Inferior parietal cortex (tissue), 1 donor: ENCODE measurements at regions not wholly inside any gene's neighbourhood (a gene's known extent, or its start where the extent isn't known, plus 50 kb on each side); places are given as distances from the start of the nearest gene placed in this dataset.

Experiments
- DNase-seq: peaks from one replicate; pipeline ENCODE4 v3.0.0-alpha.2; 2016; ENCODE audit errors: extremely low spot score

DNA sequence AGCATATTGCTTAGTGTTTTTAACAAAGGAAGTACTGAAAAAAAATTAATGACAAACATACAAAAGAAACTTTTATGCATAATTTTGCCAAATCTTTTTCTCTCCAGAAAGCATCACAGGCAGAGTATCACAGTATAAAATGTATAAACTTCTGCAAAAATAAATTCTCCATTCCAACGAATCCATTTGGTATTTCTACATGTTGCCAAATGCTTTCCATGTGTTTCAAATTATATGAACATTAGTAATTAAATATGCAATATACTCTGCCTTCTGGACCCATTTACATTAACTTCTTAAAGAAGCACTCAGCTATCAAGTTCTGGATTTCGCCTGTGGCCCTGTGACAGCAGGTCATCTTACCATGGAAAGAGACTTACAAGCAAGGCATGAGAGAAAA, 189.1 kb upstream of the ALCAM start:
- no peak for DNase-seq

DNA sequence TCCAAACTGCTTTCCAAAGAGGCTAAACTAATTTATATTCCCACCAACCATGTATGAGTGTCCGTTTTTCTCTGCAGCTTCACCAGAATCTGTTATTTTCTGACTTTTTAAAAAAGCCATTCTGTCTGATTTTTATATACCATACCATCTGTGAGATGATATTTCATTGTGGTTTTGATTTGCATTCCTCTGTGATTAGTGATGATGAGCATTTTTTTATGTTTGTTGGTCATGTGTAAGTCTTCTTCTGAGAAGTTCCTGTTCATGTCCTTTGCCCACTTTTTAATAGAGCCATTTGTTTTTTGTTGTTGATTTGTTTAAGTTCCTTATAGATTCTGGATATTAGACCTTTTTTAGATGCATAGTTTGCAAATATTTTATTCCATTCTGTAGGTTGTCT, 179.4 kb upstream of the ALCAM start:
- no peak for DNase-seq

DNA sequence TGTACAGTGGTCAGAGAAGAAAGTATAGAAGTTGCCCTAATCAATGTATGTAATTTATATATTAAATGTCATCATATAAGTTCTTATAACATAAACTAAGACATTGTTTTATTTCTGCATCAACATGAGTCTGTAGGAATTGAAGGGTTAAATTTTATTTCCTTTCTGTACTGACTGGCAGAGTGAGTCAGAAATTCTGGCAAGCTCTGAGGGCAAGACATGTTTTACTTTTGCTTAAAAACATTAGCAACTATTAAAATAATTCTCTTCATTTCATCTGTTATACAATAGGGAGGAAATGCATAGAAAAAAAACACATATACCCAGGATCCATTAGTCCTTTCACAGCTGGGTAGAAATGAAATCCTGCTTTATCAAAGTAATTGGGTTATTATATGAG, 171.4 kb upstream of the ALCAM start:
- no peak for DNase-seq

DNA sequence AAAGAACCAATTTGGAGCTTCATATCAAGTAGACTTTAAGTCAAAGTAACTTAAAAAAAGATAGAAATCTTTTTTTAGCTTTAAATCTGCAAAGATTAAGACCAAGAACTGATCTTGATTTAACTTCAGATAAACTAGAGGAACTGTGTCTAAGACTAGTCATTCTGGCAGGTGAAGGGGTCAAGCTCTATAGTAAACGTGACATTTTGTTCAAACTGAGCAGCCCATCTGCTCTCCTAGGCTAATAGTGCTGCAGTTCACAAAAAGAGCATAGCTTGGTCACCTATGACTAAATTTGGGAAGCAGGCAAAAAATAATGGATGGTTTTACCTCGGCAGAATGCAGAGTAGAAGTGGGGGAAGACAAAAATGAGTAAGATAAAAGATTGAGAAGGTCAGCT, 168.8 kb upstream of the ALCAM start:
- no peak for DNase-seq

DNA sequence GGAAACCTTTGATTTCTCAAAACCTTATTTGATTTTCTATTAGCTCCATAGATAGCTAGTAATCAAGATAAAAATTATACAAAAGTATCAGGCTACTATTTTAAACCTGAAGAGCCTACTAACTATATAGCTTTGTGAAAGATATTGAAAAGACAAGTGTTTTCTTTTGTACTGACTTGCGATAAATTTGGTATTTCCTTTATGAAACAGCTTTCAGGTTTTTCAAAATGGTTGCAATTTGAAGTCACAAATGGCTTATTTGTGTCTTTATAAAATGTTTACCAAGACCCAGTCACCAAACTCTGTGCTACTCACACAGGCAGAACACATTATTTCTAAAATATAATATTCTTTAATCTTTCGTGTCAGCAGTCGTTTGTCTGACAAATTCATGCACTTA, 167.5 kb upstream of the ALCAM start:
- no peak for DNase-seq

DNA sequence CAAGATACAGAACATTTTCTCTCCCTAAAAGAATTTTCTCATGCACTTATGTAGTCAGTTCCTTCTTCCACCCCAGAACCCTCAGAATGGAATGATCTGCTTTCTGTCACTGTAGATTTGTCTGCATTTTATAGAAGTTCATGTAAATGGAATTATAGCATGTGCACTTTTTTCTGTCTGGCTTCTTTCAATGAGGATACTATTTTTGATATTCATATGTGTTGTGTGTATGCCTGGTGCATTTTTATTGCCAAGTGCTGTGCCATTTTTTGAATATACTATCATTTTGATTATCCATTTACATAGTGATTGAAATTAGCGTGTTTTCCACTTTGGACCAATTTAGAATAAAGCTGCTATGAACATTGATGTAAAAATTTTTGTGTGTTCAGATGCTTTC, 156.6 kb upstream of the ALCAM start:
- DNase-seq: no peak

DNA sequence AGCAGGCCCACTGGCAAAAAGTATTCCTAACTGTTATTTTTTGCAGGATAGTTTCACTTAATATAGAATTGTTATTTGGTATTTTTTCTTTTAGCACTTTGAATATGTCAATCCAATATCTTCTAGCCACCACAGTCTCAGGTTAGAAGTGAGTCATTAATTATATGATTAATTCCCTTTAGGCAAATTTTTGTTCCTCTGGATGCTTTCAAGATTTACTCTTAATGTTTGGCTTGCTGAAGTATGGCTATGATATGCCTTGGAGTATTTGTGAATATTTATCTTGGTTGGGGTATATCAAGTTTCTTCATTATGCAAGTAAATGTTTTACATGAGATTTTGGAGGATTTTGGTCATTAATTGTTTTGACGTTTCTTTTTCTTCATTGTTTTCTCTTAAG, 152.1 kb upstream of the ALCAM start:
- no peak for DNase-seq

DNA sequence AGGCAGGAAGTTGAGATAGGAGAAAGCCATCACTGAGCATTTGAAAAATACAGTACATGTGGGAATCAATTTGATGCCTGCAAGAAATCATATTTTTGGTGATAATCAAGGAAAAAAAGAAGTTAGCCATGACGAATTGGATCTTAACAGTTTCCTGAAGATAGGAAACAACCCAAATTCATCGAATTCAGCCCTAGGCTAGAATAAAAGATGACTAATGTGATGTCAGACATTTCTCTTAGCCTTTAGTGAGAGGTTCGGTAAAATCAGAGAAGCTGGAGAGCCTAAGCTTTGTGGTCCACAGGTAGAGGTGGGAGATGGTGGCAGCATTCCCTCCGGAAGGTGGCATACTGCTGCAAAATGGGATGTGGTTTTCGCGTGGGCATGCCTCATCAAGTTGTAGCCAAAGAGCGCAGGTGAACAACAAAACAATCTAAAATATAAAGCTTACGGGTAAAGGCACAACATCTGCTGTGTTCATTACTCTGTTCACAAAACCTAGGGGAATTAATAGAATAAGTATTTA, 144.1 kb upstream of the ALCAM start:
- no peak for DNase-seq

DNA sequence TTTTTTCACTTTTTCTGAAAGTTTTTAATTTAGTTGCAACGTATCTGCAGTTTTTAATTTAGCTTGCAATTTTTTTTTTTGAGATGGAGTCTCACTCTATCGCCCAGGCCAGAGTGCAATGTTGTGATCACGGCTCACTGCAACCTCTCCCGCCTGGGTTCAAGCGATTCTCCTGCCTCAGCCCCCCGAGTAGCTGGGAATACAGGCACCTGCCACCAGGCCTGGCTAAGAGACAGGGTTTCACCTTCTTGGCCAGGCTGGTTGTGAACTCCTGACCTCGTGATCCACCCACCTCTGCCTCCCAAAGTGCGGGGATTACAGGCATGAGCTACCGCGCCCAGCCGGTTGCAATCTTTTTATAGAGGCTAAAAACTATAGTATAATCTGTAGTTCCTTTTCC, 142.9 kb upstream of the ALCAM start:
- DNase-seq: no peak

DNA sequence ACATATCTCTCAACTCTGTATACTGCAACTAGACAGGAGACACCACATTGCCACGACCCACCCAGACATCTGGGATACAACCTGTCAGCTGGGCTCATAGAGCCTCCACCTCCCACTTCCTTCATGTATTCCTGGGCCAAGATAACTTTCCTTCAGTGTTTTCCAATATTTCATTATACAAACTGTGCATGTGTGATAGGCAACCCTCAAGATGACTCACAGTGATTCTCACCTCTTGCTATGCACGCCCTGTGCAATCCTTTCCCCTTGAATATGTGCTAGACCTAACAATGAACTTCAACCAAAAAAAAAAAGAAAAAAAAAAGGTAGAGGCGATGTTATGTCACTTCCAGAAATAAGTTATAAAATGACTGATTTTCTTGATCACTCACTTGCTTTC, 138.0 kb upstream of the ALCAM start:
- DNase-seq: no peak

DNA sequence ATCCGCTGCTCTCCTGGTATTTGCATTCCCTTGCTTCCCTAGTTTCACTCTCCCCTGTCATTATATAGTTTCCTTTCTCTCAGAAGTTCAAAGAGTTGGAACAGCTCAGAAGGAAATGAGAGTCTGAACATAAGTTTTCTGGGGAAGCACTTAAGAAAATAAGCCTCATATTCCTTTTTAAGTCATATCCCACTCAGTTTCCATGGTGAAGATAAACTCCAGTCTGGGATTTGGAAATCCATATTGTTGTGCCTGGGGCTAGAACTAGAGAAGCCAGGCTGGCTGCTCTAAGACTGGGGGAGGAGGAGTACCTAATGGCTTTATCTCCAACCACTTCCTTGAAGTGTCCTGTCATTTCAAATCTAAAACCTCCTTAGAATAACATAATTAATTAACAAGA, 134.2 kb upstream of the ALCAM start:
- no peak for DNase-seq

DNA sequence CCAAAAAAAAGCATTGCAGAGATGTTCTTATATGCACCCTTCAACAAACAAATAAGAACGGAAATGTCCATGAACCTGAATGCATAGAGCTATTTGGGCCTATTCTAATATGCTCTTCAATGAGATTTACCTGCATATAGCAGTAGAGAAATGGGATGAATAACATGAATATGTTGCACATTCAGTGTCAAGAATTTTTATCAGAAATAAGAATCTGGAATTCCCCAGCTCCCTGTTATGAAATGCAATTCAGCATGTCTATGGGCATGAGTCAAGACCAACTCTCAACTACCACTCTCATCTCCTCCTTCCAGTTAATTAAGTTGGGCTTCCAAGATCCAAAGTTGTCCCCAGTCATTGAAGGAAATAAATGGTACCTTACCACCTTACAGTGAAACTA, 133.7 kb upstream of the ALCAM start:
- DNase-seq: no peak

DNA sequence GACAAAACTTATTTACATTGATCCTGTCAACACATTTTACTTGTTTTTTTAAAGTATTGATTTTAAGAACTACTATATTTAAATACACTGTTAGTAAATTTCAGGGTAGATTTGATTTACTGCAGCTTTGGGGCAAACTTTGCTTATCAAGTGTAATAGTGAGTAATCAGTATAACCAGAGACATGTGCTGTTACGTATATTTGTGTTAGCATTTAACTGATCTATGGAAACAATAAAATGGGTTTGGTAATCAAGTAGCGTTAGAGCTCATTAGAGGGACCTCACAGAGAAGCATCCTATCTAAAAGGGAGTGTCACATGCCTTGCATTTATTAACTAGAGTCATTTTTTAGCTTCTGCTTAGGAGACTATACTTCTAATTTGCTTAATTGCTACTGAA, 131.5 kb upstream of the ALCAM start:
- no peak for DNase-seq

DNA sequence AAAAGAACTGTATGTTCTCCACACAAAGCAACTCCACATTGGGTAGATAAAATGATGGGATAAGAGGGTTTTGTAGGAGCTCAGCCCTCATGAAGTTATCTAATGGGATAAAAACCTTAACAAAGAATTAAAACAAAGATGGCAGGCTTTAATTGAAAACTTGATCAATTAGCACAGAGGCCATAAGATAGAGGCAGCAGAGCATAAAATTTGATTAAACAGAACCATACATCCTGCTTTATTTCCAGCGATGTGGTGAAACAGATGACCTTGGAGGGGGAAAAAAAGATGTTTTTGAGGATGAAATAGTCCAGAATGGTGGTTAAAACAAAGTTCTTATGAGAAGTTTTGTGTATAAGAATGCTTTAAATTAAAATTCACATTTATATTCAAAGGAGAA, 130.9 kb upstream of the ALCAM start:
- no peak for DNase-seq

DNA sequence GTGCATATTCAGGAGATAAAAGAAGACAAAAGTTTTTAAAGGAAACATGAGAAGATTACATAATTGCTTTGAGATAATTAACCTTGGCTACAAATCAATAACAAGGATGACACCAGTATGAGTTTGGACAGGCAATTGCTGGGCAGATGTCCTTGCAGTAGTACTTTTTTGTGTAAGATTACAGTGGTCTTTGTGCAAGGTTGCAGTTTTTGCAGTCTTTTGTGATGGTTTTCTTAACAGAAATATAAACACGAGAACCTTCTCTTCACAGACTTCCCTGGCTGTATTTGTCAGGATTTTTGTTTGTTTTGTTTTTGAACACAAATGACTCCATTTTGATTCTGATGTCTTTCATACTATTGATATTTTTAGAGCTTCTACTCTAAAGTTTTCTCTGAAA, 128.3 kb upstream of the ALCAM start:
- DNase-seq: no peak

DNA sequence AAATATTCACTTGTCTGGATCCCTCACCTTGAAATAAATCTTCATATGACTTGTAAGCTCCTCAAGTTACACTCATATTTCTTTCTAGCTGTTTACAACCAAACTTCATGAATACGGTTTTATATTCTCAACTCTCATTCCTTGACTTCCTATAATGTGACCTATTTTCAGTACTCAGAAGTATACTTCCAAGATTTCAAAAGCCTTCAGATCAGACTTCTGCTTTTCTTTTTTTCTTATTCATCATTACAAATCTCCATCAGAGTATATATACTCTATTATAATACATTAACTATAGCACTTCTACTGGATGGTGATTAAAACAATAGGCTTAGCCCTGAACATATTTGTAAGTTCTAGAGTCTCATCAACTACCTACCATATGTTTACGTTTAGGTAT, 123.6 kb upstream of the ALCAM start:
- no peak for DNase-seq

DNA sequence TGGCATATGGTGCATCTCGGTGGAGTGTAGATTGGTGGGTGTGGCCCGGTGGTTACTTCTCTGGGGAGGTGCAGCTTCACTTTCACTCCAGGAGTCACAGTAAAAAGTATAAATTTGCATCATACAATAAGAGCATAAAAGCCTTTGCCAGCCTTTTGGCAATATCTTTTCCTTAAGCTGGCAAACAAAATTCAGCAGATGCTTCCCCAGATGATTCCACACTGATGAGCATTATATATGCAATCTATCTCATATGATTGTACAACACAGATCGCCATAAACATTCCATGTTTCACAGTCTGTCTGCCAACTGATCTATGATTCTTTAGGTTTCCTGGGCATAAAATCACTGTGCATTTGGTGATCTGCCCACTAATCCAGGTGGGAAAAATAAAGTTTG, 120.2 kb upstream of the ALCAM start:
- DNase-seq: no peak

DNA sequence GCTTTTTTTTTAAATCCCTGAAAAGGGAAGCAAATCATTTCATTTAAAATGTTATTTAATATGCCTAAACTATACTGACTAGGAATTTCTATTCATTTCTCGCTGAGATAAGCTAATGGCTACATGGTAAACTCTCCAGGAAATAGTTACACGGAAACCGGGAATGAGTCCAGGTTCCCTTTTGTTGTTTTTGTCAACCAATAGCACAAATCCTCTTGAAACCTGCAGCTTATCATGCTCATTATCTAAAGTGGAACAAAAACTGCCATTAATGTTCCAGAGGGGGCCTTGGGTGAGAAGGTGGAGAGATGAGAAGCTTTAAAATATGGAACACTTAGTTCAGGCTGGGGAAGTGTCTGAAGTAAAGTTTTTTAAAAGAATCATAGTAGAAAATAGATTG, 113.5 kb upstream of the ALCAM start:
- no peak for DNase-seq

DNA sequence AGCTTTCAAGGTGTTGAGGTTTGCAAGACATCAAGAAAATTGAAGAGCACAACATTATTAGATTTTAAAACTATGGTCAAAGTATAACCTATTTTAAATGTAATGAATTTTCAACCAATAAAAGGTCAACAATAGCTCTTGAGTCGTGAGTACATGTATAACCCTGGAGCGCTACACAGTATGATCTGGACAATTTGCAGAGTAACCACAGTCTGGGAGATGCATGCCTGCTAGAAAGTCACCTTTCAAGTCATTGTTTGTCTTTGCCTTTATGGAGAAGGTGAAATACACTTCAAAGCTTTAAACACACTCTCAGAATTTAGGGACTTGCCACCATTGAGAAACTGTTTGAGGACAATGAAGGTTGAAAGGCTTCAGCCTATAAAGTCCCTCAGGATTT, 112.6 kb upstream of the ALCAM start:
- no peak for DNase-seq

DNA sequence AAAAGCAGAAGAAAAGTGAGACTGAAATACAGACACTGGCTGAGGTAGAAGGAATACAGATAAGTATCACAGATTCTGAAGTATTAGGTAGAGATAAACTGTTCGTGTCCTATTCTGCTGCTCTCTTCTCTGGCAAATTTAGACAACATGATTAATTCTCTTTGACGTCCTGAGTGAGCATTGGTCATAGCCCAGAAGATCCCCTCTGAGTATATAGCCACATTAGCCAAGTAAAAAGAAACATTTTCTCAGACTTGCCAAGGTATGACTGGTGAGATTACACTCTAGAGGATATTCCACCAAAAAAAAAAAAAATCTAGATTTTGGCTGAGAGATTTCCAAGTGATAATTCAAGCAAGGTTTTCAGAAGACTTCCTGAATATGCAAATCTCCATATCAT, 111.4 kb upstream of the ALCAM start:
- DNase-seq: no peak

DNA sequence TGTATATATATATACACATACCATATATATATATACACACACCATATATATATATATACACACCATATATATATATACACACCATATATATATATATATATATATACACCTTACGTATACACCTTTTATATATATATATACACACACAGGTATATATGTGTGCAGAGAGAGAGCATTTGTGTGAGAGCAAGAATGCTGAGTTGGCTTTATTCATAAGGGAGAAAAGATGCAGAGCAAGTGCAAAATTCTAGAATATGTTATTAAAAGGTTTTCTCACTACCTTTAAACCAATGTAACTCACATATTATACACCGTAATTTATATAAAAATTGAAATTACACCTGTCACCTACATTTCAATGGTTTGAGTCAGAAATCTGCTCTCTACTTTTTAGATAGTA, 107.2 kb upstream of the ALCAM start:
- DNase-seq: no peak

DNA sequence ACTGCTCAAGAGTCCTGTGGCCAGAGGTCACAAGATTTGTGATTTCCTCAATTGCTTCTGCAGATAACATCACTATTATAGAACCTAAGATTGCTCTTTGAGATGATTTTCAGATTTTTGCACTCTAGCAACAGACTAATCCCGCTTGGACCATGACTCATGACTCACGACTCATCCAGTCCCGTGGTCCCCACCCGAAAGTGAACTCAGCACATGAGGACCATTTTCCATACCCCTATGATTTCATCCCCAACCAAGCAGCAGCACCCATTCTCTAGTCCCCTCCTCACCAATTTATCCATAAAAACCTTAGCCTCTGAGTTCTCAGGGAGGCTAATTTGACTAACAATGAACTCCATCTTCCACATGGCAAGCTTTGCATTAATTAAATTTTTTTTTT, 106.3 kb upstream of the ALCAM start:
- no peak for DNase-seq

DNA sequence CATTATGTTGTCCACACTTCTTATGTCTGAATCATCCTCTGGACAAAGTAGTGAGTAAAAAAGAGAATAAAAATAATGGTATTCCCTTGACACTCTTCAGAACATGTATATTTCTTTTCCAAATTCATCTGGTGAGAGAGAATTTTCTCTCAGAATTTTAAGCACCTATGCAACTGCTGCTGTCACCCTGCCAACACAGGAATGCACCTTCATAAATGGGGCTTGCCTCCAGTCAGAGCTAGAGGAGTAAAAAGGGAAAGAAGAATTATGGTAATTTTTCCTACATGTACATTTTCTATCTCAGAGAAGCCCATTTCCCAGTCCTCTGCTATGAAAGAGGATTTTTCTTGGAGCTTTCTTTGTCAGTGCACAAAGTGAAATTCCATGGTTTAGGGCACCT, 92.2 kb upstream of the ALCAM start:
- DNase-seq: no peak

DNA sequence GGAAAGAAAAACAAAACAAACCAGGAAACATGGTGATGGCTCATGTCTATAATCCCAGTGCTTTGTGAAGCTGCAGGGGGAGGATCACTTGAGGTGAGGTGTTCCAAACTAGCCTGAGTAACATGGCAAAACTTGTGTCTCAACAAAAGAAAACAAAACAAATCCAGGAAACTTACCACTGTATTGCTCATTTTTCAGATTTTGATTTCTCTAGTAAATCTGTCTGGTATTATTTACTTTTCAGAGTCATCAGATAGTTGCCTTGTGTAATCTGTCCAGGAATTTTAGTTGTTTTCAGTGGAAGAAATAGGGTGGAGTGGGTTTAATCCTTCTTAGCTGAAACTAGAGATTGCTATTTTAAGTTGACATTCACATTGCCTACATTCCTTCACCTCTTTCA, 91.8 kb upstream of the ALCAM start:
- no peak for DNase-seq

DNA sequence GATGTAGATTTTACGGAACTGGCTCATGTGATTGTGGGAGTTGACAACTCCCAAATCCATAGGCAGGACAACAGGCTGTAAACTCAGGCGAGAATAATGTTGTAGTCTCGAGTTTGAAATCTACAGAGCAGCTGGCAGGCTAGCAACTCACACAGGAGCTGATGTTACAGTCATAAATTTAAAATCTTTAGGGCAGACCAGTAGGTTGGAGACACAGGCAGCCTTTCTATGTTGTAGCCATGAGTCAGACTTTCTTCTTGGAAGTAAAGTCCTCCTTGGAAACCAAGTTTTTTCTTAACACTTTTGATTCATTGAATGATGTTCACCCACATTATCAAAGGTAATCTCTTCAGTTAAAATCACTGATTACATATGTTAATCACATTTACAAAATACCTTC, 89.1 kb upstream of the ALCAM start:
- DNase-seq: no peak
